GM21576 (cell line): ENCODE measurements at regions not wholly inside any gene's neighbourhood (a gene's known extent, or its start where the extent isn't known, plus 50 kb on each side); places are given as distances from the start of the nearest gene placed in this dataset.

Source experiments
- ATAC-seq: cut with Tn5 transposase; IDR thresholded peaks from one replicate; pipeline ENCODE4 v1.9.1; 2021; ENCODE audit warnings: mild to moderate bottlenecking, moderate library complexity; ENCODE audit not compliant: unreplicated experiment

- no peak for ATAC-seq
Measured at GRCh38 chr2:37836270-37836669, 88.8 kb upstream of the RMDN2 start.

- ATAC-seq = no peak
Measured at GRCh38 chr2:37836711-37837110, 88.4 kb upstream of the RMDN2 start.

DNA sequence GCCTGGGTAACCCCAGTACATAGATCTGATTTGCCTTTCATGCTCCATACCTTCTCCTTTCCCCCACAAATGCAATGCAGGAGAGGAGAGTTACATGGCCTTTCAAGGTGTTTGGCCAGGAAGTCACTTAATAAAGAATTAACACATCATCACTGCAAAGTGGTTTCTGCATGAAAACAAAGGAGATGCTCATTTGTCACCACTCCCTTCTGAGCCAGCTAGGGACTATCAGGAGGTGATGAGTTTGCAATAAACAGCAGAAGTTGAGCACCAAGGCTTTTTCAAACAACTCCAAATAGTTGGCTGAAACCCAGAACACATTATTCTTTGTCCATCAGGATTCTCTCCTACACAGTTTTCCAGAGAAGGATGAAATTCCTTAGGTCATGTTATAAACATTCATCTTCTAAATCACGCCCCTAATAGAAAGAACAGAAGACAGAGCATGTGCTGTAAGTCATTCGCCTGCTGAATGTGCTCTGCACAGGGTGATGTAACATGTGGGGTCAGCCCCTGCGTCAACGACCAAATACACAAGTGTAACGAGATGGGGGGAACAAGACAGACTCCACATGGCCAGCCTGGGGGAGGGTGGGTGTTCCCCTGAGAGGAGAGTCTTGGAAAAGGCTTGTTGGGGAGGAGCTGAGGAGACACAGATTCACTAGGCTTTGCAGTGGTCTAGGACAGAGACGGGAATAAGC is 87.3 kb upstream of the RMDN2 start:
- no peak for ATAC-seq

GRCh38 chr2:37838541-37839167 is 86.4 kb upstream of the RMDN2 start:
- ATAC-seq = no peak

DNA sequence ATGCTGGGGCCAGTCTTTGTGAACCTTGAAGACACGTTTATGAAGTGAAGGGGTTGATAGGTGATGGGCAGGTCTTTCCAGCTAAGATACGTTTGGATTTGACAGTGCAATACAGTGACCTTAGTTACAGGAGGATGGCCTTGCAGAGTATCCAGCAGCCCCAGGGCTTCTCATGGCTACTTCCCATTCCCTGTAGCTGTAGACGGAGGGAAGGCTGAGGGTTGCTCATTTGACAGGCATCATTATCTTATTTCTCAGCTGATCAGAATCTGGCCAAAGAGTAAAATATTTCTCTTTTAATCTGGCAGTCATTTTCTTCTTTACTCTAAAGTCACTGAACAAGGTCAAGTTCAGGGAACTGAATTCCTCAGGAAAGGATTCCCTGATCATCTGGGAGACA is 85.1 kb upstream of the RMDN2 start:
- no peak for ATAC-seq

DNA sequence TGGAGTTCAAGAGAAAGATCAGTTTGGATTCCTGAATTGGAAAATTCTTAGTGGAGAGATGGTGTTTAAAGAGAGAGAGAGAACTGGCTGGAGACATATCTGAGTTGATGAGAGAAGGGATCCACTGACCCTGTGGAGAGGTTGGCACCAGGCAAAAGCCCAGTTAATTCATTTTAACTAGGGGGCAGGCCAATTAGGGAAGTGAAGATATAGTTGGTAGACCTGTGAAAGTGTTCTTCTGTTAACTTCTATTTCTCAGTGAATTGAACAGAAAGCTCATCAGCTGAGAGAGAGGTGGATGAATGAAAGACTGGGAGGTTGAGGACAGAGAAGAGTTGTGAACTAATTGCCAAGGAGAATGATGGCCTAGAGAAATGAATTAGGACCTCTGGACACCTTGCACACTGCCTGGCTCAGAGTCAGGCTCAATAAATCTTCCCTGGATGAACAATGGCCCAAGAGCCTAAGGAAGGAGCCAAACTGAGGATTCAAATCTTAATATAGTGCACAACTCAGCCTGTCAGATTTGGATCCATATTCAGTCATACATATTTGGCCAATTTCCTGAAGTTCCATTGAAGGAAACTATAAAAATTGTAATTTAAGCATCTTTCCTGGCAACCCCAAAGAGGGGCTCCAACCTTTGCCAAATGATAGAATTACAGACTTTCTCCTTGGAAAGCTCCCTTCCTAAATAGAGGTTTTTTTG is 82.2 kb upstream of the RMDN2 start:
- no peak for ATAC-seq

- ATAC-seq = no peak
Measured at GRCh38 chr2:37843556-37843955, 81.5 kb upstream of the RMDN2 start.

DNA sequence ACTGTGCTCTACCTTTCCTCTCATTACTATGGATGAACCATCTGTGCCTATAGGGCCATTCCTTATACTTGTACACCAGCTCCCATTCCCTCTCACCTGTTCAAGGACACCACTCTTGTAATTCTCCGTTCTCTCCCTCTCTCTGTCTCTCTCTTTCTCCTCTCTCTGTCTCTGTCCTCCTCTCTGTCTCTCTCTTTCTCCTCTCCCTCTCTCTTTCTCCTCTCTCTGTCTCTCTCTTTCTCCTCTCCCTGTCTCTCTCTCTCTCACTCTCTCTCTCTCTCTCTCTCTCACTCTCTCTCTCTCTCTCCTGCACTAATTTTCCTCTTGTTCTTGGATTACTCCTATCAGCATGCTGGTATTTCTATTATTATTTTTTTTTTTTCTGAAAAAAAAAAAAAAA is 78.9 kb upstream of the RMDN2 start:
- ATAC-seq = no peak

DNA sequence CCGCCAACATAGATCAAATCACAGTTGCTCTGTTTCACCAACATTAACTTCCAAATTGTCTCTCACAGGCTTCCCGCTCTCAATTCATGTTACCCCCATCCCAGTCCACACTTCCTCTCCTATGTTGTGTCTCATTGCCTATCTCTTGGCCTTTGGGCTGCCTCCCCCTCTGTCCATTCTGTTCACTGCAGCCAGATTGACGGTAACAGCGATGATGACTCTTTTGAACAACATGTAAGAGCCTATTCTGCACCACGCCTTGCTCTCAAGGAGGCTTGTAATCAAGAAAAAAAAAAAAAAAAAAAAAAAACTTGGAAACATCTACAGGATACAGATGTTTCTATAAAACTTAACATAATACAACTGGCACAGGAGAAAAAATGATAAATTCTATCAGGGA is 77.3 kb upstream of the RMDN2 start:
- no peak for ATAC-seq

GRCh38 chr2:37848451-37848850 is 76.6 kb upstream of the RMDN2 start:
- ATAC-seq = no peak

DNA sequence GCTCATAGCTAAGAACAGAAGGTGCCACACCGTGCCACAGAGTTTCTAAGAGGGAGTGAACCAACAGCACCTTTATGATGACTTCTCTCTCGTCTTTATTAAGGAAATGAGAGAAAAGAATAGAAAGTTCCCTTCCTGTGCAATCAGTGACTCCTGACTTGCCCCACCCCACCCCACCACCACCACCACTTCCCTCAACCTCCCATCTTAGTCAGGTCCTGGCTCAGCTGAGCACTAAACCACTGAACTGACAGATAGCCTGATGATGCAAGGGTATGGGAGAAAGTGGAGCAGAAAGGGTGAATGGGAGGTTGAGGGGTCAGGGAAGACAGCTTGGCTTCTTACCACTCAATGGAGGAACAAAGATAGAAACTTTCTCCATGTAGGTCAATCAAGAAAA is 75.2 kb upstream of the RMDN2 start:
- no peak for ATAC-seq

DNA sequence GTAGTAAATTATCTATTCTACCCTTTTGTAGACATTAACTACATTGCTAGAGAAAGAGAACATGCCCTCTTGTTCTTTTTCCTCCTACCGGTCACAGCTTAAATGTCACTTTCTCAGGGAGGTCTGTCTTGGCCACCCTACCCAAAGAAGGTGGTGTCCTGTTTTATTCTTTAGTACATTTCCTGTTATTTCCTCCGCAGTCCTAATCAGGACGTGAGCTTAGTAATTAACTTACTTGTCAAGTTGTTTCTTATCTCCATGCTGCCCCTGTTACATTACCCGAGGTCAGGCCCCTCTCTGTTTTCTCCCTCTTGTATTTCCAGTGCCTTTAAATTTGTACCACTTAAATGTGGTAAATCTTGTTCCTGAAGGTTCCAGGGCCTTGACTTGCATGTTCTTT is 73.7 kb upstream of the RMDN2 start:
- ATAC-seq = peak; percentile 20

- ATAC-seq = peak; percentile 74
Measured at GRCh38 chr2:37851828-37852584, 73.1 kb upstream of the RMDN2 start.

DNA sequence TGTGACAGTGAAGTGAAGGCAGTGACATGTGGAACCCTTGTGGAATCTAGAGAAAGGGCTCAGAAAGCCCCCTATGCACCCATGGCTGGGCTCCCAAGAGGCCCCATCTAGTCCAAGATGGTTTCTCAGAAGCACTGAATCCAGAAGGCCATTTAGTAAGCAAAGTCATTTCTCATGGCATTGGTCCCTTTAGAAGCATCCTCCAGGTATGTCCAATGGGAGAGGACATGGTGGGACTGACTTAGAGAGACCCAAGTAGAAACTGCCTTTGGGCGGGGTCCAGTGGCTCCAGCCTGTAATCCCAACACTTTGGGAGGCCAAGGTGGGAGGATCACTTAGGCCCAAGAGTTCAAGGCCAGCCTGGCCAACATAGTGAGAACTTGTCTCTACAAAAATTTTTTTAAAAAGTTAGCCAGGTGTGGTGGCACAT is 72.5 kb upstream of the RMDN2 start:
- no peak for ATAC-seq

DNA sequence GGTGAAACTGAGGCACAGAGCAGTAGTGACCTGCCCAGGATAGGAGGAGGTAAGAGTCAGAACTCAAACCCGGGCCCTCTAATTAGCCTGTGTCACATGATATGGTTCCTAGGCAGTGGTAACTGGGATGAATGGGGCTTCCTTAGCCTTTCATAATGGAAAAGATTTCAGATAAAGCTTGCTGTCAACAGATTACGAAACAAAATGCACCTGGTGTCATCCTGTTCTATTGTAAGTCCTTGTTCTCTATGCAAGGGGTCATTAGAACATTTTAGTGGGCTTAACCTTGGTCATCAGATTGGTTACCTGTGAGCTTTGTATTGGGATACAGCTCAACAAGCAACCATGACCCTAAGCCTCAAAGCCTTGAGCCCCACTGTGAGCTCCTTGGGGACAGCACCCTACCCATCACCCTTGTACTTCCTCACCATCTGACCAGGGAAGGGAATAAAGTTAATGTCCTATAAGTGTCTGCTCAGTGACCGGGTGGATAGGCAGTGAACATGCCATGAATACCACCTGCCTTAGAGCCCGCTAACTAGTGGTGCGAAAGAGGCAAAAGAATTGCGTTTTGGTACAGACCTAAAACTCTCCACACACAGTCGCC is 70.3 kb upstream of the RMDN2 start:
- no peak for ATAC-seq

DNA sequence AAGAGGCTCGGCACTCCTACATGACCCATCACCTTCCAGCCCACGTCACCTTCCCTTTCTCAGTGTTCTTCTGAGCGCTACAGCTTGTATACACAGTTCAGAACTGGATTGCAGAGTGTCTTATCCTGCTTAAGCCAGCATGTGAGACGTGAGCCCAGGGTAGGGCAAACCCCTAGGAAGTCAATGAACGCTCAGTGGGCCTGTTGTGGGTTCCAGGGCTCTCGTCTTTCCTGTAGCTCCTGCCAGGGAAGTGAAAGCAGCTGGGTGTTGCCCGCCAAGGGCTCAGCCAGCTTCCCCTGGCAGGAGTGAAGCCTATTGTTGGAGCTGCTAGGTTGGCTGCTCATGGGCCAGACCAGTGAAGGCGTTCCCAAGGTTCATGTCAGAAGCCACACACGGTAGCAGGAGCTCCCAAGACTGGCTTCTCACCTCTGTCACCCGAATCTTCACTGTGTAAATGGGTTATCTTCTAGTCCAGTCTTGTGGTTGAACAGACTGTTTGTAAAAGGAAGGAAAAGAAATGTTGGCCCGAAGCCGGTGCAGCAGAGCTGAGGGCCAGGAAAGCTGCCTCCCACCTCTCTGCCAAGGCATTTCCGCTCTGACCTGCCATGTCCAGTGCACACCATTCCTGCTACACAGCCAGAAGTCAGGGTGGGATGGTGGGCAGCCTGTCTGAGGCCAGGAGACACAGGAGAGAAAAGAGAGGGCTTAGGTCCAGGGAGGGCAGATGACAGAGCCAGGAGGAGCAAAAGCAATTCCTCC is 69.6 kb upstream of the RMDN2 start:
- ATAC-seq = no peak

- ATAC-seq = no peak
Measured at GRCh38 chr2:37856101-37856751, 68.9 kb upstream of the RMDN2 start.

DNA sequence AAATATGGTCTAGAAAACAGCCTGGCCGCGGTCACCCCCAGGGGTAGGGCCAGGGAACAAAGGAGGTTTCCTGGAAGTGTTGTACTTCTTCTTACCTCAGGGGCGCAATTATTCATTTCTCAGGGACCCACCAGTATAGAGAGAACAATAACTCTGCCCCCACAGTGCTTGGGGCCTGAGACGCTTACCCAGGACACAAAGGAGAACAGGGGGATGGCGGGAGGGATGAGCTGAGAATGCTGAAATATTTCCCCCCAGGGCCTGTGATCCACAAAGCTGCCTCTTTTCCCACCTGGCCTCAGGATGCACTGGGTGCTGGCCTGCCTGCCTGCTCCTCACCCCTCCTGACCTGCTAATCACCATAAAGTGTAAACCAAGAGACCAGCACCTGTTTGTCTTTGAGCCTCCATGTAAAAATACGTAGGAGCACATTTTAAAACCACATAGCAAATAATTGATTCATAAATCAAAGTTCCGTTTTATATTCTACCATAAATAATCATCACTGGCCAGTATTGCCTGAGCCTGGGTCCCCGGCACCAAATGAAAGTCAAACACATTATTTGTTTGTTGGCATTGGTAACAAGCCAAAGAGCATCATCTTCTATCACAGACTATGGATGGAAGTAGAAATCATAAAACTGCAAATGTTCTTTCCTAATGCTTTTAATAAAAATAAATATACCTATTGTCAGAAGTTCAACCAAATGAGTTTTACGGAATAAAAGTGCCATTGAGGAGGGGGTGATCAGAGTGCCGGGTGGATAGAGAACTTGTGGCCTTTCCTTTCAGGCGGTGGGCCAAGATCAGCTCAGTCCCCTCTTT is 67.3 kb upstream of the RMDN2 start:
- ATAC-seq = no peak

- ATAC-seq = no peak
Measured at GRCh38 chr2:37858400-37858711, 66.7 kb upstream of the RMDN2 start.
